Brain microvascular endothelial cell (primary cell): ENCODE measurements at regions not wholly inside any gene's neighbourhood (a gene's known extent, or its start where the extent isn't known, plus 50 kb on each side); places are given as distances from the start of the nearest gene placed in this dataset.

ENCODE experiments used
- DNase-seq: peaks from one replicate; pipeline ENCODE4 v3.0.0-alpha.2; 2020
- H3K27ac ChIP-seq: fragments of 250-450 bp; sonication (Bioruptor Pico); 2 replicates; pipeline ENCODE4 v1.5.1; 2020; ENCODE audit warnings: mild to moderate bottlenecking, moderate library complexity
- H3K27me3 ChIP-seq: fragments of 250-450 bp; sonication (Bioruptor Pico); replicated peaks from 2 replicates; pipeline ENCODE4 v1.5.1; 2020; ENCODE audit warnings: mild to moderate bottlenecking
- H3K36me3 ChIP-seq: fragments of 250-450 bp; sonication (Bioruptor Pico); replicated peaks from 2 replicates; pipeline ENCODE4 v1.5.1; 2020; ENCODE audit warnings: mild to moderate bottlenecking
- H3K4me3 ChIP-seq: 2 replicates; pipeline ENCODE4 v1.5.1; 2011; ENCODE audit warnings: low read depth, mild to moderate bottlenecking, control low read depth, low read length, moderate library complexity
- CTCF ChIP-seq: IDR thresholded peaks from 2 replicates; pipeline ENCODE4 v1.5.1; 2011; ENCODE audit warnings: low read depth, mild to moderate bottlenecking, moderate library complexity, low read length, control low read depth, inconsistent platforms; ENCODE audit errors: missing control alignments
- in situ Hi-C: cut with HindIII; loops from 2 replicates; pipeline ENCODE4 v1.10.0; 2017; ENCODE audit warnings: low sequenced_read_pairs, low pct_ligation_motif_present

GRCh38 chrX:39613482-39613995 is 484.2 kb downstream of the BCOR start:
- in situ Hi-C loops = no loop called here
- no peak for DNase-seq
- peaks cover 2% of the 10 kb centered on the region for H3K27me3 ChIP-seq
- no peak for TF ChIP-seq CTCF
- H3K36me3 ChIP-seq = no peaks in the 10 kb centered on the region
- H3K27ac ChIP-seq = no peak overlapping the region
- H3K4me3 ChIP-seq = no peak overlapping the region

- in situ Hi-C loops = no loop called here
- Histone ChIP-seq H3K27me3 (peaks cover 2% of the 10 kb centered on the region), H3K27ac (no peak overlapping the region), H3K36me3 (no peaks in the 10 kb centered on the region), H3K4me3 (no peak overlapping the region)
- DNase-seq = no peak
- TF ChIP-seq CTCF = no peak
These were observed 483.6 kb downstream of the BCOR start for GRCh38 chrX:39613997-39614679.

- Histone ChIP-seq H3K4me3 (no peak overlapping the region), H3K36me3 (no peaks in the 10 kb centered on the region), H3K27ac (no peak overlapping the region), H3K27me3 (peaks cover 2% of the 10 kb centered on the region)
- TF ChIP-seq CTCF = no peak
- in situ Hi-C loops = no loop called here
- DNase-seq = no peak
These were observed 483.1 kb downstream of the BCOR start for GRCh38 chrX:39614680-39614998.

- H3K36me3 ChIP-seq = no peaks in the 10 kb centered on the region
- no peak for TF ChIP-seq CTCF
- in situ Hi-C loops = no loop called here
- no peak overlapping the region for H3K4me3 ChIP-seq
- peaks cover 2% of the 10 kb centered on the region for H3K27me3 ChIP-seq
- no peak overlapping the region for H3K27ac ChIP-seq
- no peak for DNase-seq
These were observed 481.5 kb downstream of the BCOR start for GRCh38 chrX:39616098-39616729.

GRCh38 chrX:39616731-39617130 is 481.0 kb downstream of the BCOR start:
- no peak for TF ChIP-seq CTCF
- Histone ChIP-seq H3K36me3 (no peaks in the 10 kb centered on the region), H3K27me3 (peaks cover 2% of the 10 kb centered on the region), H3K27ac (no peak overlapping the region), H3K4me3 (no peak overlapping the region)
- no peak for DNase-seq
- in situ Hi-C loops = no loop called here

GRCh38 chrX:39618178-39618577 is 479.6 kb downstream of the BCOR start:
- H3K27ac ChIP-seq = no peak overlapping the region
- in situ Hi-C loops = no loop called here
- H3K36me3 ChIP-seq = no peaks in the 10 kb centered on the region
- no peak for TF ChIP-seq CTCF
- no peak for DNase-seq
- no peak overlapping the region for H3K4me3 ChIP-seq
- peaks cover 2% of the 10 kb centered on the region for H3K27me3 ChIP-seq
